ENCODE measurements at regions not wholly inside any gene's neighbourhood (a gene's known extent, or its start where the extent isn't known, plus 50 kb on each side); places are given as distances from the start of the nearest gene placed in this dataset.
A peak's percentile ranks its signal among the peaks of the same experiment; 100 is the strongest.
"Not testable (repeated sequence)": the region's sequence is repeated elsewhere in the genome, so short reads cannot be mapped to it uniquely, and the experiment has no call there.

DNA sequence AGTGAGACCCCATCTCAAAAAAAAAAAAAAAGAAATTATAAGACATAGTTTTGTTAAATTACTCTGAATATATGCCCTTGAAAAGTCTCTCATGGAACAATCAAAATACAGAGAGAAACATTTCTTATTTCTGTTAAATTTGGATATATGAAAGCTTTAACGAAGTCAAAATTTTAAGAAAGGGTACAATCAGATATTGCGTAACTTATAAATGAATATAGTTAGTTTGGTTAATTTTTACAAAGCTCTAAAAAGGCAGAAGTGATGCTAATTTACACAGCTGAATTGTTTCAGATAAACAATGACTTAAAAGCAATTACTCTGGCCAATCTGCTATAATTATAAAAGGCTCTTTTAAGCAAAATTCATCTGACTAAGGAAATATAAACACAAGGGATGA, 611.6 kb upstream of the CCDC179 start:
- ATAC-seq (ENCODE audit: insufficient read depth, low FRiP score) (no peak), DNase-seq (no peak)
- H3K4me3 ChIP-seq, result no peak overlapping the region
- H3K27me3 ChIP-seq (ENCODE audit: control insufficient read depth in 3 of 3, insufficient read depth in 3 of 3, low read length in 2 of 3), result no peaks in the 10 kb centered on the region
- H3K27ac ChIP-seq (ENCODE audit: low read depth in 1 of 2, low read length in 1 of 2), result no peak overlapping the region
- H3K9ac ChIP-seq (ENCODE audit: insufficient read depth in 1 of 2, low read length in 2 of 2), result no peak overlapping the region
- TF ChIP-seq CTCF (IDR thresholded peaks at IDR 0.05; ENCODE audit: control extremely low read depth, extremely low read depth), result no peak
- no peaks in the 10 kb centered on the region for H3K9me3 ChIP-seq (ENCODE audit: control insufficient read depth in 4 of 4, insufficient read depth in 3 of 4, low read length in 3 of 4)
- H3K36me3 ChIP-seq (ENCODE audit: control insufficient read depth in 4 of 4, insufficient read depth in 4 of 4, low read length in 4 of 4), result no peaks in the 10 kb centered on the region
- 92 to 94% methylated on average over 2 of the region's 2 CpGs for WGBS, 2 donors
- peaks cover 0 to 3% (median 0%) of the 10 kb centered on the region in 5 donors for H3K4me1 ChIP-seq (ENCODE audit: control insufficient read depth in 5 of 5, insufficient read depth in 5 of 5, low read length in 5 of 5)

GRCh38 chr11:23473782-23474181, 613.5 kb upstream of the CCDC179 start:
- Histone ChIP-seq H3K27me3 (ENCODE audit: control insufficient read depth in 3 of 3, insufficient read depth in 3 of 3, low read length in 2 of 3) (no peaks in the 10 kb centered on the region), H3K27ac (ENCODE audit: low read depth in 1 of 2, low read length in 1 of 2) (no peak overlapping the region), H3K9me3 (ENCODE audit: control insufficient read depth in 4 of 4, insufficient read depth in 3 of 4, low read length in 3 of 4) (no peaks in the 10 kb centered on the region), H3K9ac (ENCODE audit: insufficient read depth in 1 of 2, low read length in 2 of 2) (no peak overlapping the region), H3K36me3 (ENCODE audit: control insufficient read depth in 4 of 4, insufficient read depth in 4 of 4, low read length in 4 of 4) (no peaks in the 10 kb centered on the region), H3K4me3 (no peak overlapping the region), H3K4me1 (ENCODE audit: control insufficient read depth in 5 of 5, insufficient read depth in 5 of 5, low read length in 5 of 5) (peaks cover 0 to 1% (median 0%) of the 10 kb centered on the region in 5 donors)
- TF ChIP-seq CTCF (IDR thresholded peaks at IDR 0.05; ENCODE audit: control extremely low read depth, extremely low read depth), result no peak
- DNase-seq, result peak in 1 of 3 donors; percentile 15
- ATAC-seq (ENCODE audit: insufficient read depth, low FRiP score), result no peak

GRCh38 chr11:23480736-23481135, 620.5 kb upstream of the CCDC179 start:
- Histone ChIP-seq H3K4me1 (ENCODE audit: control insufficient read depth in 5 of 5, insufficient read depth in 5 of 5, low read length in 5 of 5) (no peaks in the 10 kb centered on the region), H3K27ac (ENCODE audit: low read depth in 1 of 2, low read length in 1 of 2) (no peak overlapping the region), H3K9ac (ENCODE audit: insufficient read depth in 1 of 2, low read length in 2 of 2) (no peak overlapping the region), H3K27me3 (ENCODE audit: control insufficient read depth in 3 of 3, insufficient read depth in 3 of 3, low read length in 2 of 3) (no peaks in the 10 kb centered on the region), H3K4me3 (no peak overlapping the region), H3K36me3 (ENCODE audit: control insufficient read depth in 4 of 4, insufficient read depth in 4 of 4, low read length in 4 of 4) (no peaks in the 10 kb centered on the region), H3K9me3 (ENCODE audit: control insufficient read depth in 4 of 4, insufficient read depth in 3 of 4, low read length in 3 of 4) (no peaks in the 10 kb centered on the region)
- ATAC-seq (ENCODE audit: insufficient read depth, low FRiP score) (no peak), DNase-seq (peak in 2 of 3 donors; percentile 16 to 61)
- no peak for TF ChIP-seq CTCF (IDR thresholded peaks at IDR 0.05; ENCODE audit: control extremely low read depth, extremely low read depth)

GRCh38 chr11:23484146-23484545, 623.9 kb upstream of the CCDC179 start:
- DNase-seq; ATAC-seq (ENCODE audit: insufficient read depth, low FRiP score); H3K9ac ChIP-seq (ENCODE audit: insufficient read depth in 1 of 2, low read length in 2 of 2); H3K4me1 ChIP-seq (ENCODE audit: control insufficient read depth in 5 of 5, insufficient read depth in 5 of 5, low read length in 5 of 5); H3K27ac ChIP-seq (ENCODE audit: low read depth in 1 of 2, low read length in 1 of 2); H3K27me3 ChIP-seq (ENCODE audit: control insufficient read depth in 3 of 3, insufficient read depth in 3 of 3, low read length in 2 of 3); H3K4me3 ChIP-seq; H3K36me3 ChIP-seq (ENCODE audit: control insufficient read depth in 4 of 4, insufficient read depth in 4 of 4, low read length in 4 of 4); H3K9me3 ChIP-seq (ENCODE audit: control insufficient read depth in 4 of 4, insufficient read depth in 3 of 4, low read length in 3 of 4): not testable (repeated sequence)
- WGBS, 2 donors, result 35 to 70% methylated on average over 3 of the region's 3 CpGs

GRCh38 chr11:23484618-23485017, 624.3 kb upstream of the CCDC179 start:
- WGBS, 2 donors, result 83 to 93% methylated on average over 3 of the region's 3 CpGs
- DNase-seq, result not testable (repeated sequence)

More at GRCh38 chr11:23484618-23485017, 624.3 kb upstream of the CCDC179 start:
- not testable (repeated sequence) for H3K27me3 ChIP-seq (ENCODE audit: control insufficient read depth in 3 of 3, insufficient read depth in 3 of 3, low read length in 2 of 3); H3K4me3 ChIP-seq; H3K27ac ChIP-seq (ENCODE audit: low read depth in 1 of 2, low read length in 1 of 2); H3K9ac ChIP-seq (ENCODE audit: insufficient read depth in 1 of 2, low read length in 2 of 2); H3K36me3 ChIP-seq (ENCODE audit: control insufficient read depth in 4 of 4, insufficient read depth in 4 of 4, low read length in 4 of 4); ATAC-seq (ENCODE audit: insufficient read depth, low FRiP score); H3K4me1 ChIP-seq (ENCODE audit: control insufficient read depth in 5 of 5, insufficient read depth in 5 of 5, low read length in 5 of 5); H3K9me3 ChIP-seq (ENCODE audit: control insufficient read depth in 4 of 4, insufficient read depth in 3 of 4, low read length in 3 of 4)

Measured in lung (tissue), 11 donors.